HG02938 (cell line): ENCODE measurements at regions not wholly inside any gene's neighbourhood (a gene's known extent, or its start where the extent isn't known, plus 50 kb on each side); places are given as distances from the start of the nearest gene placed in this dataset.
"Not testable (repeated sequence)": the region's sequence is repeated elsewhere in the genome, so short reads cannot be mapped to it uniquely, and the experiment has no call there.

ENCODE experiments used
- ATAC-seq: cut with Tn5 transposase; IDR thresholded peaks from one replicate; pipeline ENCODE4 v1.9.1; 2021; ENCODE audit warnings: mild to moderate bottlenecking, moderate library complexity; ENCODE audit not compliant: unreplicated experiment

DNA sequence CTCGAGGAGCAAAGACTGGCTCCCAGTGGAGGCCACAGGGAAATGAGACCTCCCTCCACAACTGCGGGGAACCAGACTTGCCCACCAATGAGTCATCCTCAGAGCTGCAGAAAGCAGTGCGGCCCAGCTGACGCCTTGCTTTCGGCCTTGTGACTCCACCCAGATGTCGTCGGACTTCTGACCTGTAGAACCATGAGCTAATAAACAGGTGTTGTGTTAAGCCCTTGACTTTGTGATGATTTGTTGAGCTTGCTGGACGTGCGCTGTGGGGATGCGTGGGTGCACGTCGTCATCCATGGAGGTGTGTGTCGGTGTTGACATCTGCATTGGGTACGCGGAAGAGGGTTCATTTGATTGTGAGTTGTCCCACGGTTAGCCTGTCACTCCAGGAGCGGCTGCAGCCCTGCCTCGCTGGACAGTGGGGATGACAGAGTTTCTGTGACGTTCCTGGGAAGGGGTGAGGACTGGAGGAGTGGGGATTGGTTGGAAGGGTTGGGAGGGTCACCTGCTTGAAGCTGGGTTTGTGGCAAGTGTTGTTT is 154.1 kb downstream of the SH3BP4 start:
- ATAC-seq: no peak

- no peak for ATAC-seq
Observed at GRCh38 chr2:235106874-235107639, 155.2 kb downstream of the SH3BP4 start.

DNA sequence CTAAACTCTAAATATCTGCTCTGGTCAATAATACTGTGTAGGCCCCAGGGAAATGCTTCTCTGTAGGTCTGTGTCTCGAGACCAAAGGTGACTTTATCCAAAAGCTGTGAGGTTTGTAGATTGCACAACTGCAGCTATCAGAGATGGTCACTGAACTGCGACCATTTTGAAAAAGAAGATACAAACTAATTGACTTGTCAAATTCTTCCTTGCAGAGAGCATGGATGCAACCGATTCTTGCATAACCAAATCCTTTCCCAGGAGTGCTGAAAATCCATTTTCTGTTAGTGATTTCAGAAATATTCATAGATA is 155.8 kb downstream of the SH3BP4 start:
- ATAC-seq: no peak

DNA sequence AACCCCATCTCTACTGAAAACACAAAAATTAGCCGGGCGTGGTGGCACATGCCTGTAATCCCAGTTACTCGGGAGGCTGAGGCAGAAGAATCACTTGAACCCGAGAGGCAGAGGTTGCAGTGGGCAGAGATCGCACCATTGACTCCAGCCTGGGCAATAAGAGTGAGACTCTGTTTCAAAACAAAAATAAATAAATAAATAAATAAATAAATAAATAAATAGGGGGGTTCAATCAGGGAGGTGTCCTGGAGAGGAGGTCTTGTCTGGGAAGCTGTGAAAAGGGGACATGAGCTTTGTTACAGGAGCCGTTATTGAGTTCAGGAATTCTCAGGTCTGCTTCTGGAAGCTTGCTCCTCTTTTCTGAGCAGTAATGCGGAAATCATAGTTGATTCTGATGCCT is 157.7 kb downstream of the SH3BP4 start:
- ATAC-seq: not testable (repeated sequence)

DNA sequence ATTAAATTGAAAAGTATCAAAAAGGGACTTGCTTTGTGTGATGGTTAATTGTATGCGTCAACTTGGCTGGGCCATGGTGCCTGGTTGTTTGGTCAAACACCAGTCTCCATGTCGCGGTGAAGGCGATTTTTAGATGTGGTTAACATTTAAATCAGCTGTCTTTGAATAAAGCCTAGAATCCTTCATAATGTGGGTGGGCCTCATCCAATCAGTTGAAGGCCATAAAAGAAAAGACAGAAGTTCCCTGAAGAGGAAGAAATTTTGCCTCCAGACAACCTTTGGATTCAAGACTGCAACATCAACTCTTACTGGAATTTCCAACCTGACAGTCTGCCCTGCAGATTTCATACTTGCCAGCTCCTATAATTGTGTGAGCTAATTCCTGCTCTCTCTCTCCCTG is 160.5 kb downstream of the SH3BP4 start:
- ATAC-seq: no peak

DNA sequence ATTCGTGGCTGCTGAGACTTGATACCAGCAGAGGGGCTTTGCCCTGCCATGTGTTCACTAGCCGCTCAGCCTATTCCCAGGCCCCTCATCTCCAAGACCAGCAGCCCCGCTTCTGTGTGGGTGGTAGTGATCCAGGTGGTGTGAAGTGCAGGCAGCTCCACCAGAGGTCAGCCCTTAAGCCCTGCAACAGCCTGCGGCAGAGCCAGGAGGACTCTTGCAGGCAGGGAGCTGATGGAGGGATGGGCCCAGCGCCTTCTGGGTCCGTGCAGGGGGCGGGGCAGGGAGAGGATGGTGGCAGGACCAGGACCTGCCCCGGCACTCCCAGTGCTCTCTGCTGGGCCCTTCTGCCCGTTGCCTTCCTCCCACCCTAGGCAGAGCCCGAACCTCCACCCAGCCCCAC is 162.0 kb downstream of the SH3BP4 start:
- ATAC-seq: no peak

GRCh38 chr2:235114286-235114685 is 162.5 kb downstream of the SH3BP4 start:
- no peak for ATAC-seq

- no peak for ATAC-seq
Observed at GRCh38 chr2:235115521-235115920, 163.7 kb downstream of the SH3BP4 start.

- ATAC-seq: no peak
Observed at GRCh38 chr2:235116885-235117492, 165.2 kb downstream of the SH3BP4 start.

DNA sequence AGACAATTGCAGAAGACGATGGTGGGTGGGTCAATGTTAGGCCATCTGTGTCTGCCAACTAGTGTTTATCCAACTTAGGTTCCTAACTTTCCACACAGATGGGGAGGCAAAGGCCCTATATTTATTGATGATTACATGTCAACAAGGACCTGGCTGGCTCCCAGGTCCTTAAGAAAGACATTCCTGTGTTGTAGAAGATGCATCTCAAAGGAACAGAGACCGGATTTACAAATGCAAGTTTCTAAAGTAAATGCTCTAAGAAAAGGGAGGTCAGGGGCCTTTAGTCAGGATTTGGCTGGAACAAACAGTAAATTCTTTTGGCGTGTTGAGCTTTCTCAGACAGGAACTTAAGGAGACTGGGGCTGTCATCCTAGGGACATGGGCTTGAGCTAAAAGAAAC is 175.0 kb downstream of the SH3BP4 start:
- ATAC-seq: no peak

DNA sequence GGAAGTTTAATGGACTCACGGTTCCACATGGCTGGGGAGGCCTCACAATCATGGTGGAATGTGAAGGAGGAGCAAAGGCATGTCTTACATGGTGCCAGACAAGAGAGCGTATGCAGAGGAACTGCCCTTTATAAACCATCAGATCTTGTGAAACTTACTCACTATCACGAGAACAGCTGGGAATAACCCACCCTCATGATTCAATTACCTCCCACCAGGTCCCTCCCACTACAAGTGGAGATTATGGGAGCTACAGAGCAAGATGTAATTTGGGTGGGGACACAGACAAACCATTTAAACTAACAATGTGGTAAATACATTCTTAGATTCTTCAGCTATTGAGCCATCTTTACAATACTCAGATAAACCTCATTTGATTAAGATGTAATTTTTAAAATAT is 176.1 kb downstream of the SH3BP4 start:
- ATAC-seq: no peak

DNA sequence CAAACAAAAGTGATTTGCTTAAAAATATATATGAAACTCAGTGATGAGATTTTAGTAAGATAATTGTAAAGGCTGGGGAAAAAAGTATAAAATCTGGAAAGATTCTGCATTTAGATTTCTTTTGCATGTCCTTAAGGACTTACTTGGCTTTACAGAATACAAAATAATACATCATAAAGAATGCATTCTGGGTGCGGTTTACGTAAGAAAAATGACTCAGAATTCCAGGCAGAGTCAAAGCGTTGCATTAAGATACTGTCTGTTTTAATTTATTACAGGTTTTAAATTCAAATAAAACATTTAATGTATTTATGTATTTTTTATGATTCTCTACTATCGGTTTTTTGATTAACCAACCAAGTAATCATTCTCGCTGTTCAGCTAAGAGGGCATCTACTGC is 178.0 kb downstream of the SH3BP4 start:
- no peak for ATAC-seq

DNA sequence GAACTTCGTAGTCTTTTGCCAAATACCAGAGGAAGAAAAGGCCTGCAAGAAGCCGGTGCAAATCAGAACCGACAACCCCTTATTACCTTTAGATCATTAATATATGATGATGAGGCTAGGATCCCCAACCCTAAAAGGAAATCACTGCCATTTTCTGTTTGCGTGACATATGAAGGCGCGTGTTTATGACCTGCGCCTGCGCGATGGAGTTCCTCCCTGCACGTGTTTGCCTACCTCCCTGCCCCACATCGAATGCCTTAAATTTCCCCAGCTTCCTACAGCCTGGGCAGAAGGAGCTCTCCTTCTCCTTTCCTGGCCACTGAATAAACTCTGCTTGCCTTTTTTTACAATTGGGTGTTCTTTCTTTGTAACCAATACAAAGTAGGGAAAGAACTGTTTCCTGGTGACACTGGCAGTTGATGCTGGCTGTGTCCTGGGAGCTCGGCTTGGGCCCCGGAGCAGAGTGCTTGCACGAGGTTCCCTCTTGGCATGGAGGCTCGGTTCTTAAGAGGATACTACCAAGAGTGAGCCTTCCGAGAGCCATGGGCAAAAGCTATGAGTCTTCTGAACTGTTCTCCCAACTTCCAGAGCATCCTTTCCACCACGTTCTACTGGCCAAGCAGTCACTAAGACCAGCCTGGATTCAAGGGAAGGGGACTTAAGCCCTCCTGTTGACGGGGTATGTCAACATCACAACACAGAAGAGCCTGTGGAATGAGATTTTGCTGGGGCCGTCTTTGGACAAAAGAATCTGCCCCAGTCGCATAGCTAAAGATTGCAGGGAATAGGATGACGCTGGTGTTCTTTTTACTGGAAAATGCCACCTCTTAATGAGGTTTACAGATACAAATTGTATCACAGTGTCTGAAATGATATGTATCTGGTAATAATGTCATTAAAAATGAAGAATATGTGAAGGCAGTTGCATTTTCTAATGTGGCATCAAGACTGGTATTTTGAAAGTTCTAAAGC is 179.8 kb downstream of the SH3BP4 start:
- ATAC-seq: no peak

DNA sequence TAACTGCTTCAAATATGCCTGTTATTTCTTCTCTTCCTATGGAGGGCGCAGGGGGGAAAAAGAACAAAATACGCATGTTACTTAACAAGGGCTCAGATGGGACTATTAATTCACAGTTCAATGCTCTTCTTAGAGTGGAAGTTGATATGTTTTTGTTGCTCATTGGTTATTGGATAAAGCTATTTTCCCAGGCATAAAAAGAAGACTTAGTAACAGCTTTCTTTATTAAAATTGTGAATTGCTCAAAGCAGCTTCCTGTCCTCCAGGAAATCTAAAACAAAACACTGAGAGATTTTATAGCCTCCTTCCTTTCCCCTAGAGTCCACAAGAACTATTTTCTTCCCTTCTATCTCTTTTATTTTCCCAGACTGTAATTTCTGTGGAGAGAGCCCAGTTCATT is 180.8 kb downstream of the SH3BP4 start:
- no peak for ATAC-seq

DNA sequence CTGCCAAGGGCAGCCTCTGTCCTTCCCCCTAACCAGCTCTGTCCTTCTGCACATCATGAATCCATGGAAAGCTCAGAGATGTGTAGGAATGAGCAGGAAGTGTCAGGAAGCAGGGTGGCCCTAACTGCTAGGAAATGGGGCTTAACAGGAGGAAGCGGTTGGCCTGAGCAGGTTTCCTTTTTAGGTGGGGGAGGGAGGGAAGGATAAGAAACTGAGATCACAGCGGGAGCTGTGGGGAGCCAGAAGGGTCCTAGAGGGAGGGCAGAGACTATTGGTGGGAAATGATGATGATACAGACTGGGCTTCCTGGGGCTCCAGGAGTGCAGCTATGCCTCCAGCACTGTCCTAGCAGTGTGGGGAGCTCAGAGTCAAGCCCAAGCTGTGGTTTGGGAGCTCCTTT is 182.0 kb downstream of the SH3BP4 start:
- ATAC-seq: no peak

DNA sequence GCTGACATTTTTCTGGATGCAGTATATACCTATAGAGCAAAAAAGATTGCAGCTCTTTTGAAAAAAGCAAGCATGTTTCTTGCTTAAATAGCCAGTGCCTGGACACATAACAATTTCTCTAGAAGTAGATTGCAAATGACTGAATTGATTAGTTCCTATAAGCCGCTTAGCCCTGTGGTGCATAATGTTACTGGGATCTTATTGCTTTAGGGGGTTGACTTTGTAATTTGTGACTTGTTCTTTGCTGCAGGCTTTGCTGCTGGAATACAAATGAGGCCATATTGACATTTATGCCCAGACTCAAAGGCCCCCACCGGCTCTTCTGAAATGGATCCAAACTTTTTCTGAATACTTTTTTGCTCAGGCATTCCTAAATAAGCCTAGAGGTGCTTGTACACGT is 182.6 kb downstream of the SH3BP4 start:
- no peak for ATAC-seq

- ATAC-seq: no peak
Observed at GRCh38 chr2:235135195-235135965, 183.6 kb downstream of the SH3BP4 start.

- no peak for ATAC-seq
Observed at GRCh38 chr2:235135990-235136561, 184.3 kb downstream of the SH3BP4 start.

- ATAC-seq: no peak
Observed at GRCh38 chr2:235138339-235138738, 186.5 kb downstream of the SH3BP4 start.
